ENCODE measurements at regions not wholly inside any gene's neighbourhood (a gene's known extent, or its start where the extent isn't known, plus 50 kb on each side); places are given as distances from the start of the nearest gene placed in this dataset.
A peak's percentile ranks its signal among the peaks of the same experiment; 100 is the strongest.
"Not testable (repeated sequence)": the region's sequence is repeated elsewhere in the genome, so short reads cannot be mapped to it uniquely, and the experiment has no call there.

DNA sequence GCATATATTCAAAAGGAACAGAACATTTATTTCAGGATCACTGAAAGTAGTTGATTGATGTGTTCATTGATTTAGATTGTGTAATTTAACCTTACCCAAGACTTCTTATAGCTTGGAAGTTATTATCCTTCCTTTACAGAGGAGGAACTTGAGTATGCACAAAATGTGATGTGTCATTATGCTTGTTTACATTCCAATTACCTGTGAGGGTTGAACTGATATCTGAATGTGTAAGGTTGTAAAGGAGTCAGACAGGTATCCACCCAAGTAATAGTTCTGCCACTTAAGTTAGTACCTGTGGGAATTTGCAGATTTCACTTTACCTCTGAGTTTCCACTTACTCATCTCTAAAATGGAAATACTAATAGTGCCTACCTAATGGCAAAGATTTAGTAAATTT is 668.2 kb downstream of the DOK5 start:
- DNase-seq (ENCODE audit: low read depth) (peak; percentile 85), FAIRE-seq (no peak)
- Histone ChIP-seq H3K4me3 (ENCODE audit: low read depth, low read length) (no peak overlapping the region), H3K36me3 (ENCODE audit: control insufficient read depth, insufficient read depth, low read length) (no peaks in the 10 kb centered on the region), H3K27me3 (ENCODE audit: control insufficient read depth, insufficient read depth, low read length) (no peaks in the 10 kb centered on the region)
- TF ChIP-seq, protein P1, sequence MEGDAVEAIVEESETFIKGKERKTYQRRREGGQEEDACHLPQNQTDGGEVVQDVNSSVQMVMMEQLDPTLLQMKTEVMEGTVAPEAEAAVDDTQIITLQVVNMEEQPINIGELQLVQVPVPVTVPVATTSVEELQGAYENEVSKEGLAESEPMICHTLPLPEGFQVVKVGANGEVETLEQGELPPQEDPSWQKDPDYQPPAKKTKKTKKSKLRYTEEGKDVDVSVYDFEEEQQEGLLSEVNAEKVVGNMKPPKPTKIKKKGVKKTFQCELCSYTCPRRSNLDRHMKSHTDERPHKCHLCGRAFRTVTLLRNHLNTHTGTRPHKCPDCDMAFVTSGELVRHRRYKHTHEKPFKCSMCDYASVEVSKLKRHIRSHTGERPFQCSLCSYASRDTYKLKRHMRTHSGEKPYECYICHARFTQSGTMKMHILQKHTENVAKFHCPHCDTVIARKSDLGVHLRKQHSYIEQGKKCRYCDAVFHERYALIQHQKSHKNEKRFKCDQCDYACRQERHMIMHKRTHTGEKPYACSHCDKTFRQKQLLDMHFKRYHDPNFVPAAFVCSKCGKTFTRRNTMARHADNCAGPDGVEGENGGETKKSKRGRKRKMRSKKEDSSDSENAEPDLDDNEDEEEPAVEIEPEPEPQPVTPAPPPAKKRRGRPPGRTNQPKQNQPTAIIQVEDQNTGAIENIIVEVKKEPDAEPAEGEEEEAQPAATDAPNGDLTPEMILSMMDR (IDR thresholded peaks at IDR 0.05; ENCODE audit: insufficient read depth, low read length, severe bottlenecking) = no peak

DNA sequence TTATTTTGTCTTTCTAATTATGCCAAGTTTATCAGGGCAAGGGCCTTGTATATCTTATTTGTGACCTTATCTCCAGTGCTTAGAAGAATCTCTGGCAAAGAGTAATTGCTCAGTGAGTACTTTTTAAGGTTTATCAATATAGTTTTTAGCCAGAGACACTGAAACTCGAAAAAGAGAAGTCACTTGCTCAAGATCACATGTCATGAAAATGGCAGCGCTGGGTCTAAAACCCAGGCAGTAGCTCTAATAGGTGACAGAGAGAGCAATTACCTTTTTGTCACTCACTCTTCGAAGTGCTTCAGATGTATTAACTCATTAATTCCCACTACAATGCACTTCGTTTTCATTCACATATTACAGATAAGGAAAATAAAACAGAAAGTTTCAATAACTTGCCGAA is 667.5 kb downstream of the DOK5 start:
- Histone ChIP-seq H3K4me3 (ENCODE audit: low read depth, low read length) (no peak overlapping the region), H3K36me3 (ENCODE audit: control insufficient read depth, insufficient read depth, low read length) (no peaks in the 10 kb centered on the region), H3K27me3 (ENCODE audit: control insufficient read depth, insufficient read depth, low read length) (no peaks in the 10 kb centered on the region)
- TF ChIP-seq, protein P1 (IDR thresholded peaks at IDR 0.05; ENCODE audit: insufficient read depth, low read length, severe bottlenecking) = no peak
- no peak for FAIRE-seq
- DNase-seq (ENCODE audit: low read depth) = no peak

DNA sequence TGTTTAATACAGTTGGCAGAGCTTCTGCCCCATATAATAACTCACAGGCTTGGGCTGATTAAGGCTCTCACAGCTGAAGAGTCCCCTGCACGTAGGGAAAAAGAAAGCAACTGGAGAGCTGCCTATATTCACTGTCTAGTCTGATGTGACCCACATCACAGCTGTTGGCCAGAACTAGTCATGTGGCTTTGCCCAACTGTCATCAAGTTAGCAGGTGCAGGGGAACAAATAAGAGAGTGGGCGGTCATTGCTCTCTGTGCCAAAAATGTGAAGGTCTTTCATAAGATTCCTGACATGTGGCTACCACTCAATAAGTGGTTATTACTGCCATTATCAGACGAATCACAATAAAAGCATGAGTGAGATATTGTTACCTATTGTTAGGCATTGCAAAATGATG is 665.2 kb downstream of the DOK5 start:
- no peaks in the 10 kb centered on the region for H3K27me3 ChIP-seq (ENCODE audit: control insufficient read depth, insufficient read depth, low read length)
- FAIRE-seq (no peak), DNase-seq (ENCODE audit: low read depth) (no peak)
- TF ChIP-seq, protein P1 (IDR thresholded peaks at IDR 0.05; ENCODE audit: insufficient read depth, low read length, severe bottlenecking) = no peak
- no peak overlapping the region for H3K4me3 ChIP-seq (ENCODE audit: low read depth, low read length)
- H3K36me3 ChIP-seq (ENCODE audit: control insufficient read depth, insufficient read depth, low read length) = no peaks in the 10 kb centered on the region

DNA sequence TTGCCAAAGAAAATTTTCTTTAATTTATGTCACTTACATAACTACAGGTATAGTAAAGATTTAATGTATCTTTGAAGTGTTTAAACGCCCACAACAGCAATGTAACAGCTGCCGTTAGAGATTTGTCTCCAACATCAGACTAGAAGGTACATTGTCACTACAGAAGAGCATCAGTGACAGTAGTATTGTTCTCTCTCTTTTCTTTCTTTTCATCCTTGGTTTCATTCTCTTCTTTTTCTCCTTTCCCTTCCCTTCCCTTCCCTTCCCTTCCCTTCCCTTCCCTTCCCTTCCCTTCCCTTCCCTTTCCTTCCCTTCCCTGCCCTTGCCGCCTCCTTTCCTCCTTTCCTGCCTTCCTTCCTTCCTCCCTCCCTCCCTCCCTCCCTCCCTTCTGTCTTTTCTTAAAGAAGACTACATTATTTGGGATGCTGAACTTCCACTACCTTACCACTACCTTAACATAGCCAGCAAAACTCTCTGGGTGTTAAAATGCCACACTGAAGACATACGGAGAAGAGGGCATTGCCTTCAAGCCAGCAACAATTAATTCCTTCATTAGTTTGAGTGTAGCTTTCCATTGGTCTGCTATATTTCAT is 663.9 kb downstream of the DOK5 start:
- Histone ChIP-seq H3K4me3 (ENCODE audit: low read depth, low read length) (no peak overlapping the region), H3K27me3 (ENCODE audit: control insufficient read depth, insufficient read depth, low read length) (no peaks in the 10 kb centered on the region), H3K36me3 (ENCODE audit: control insufficient read depth, insufficient read depth, low read length) (no peaks in the 10 kb centered on the region)
- DNase-seq (ENCODE audit: low read depth) (no peak), FAIRE-seq (no peak)
- TF ChIP-seq, protein P1 (IDR thresholded peaks at IDR 0.05; ENCODE audit: insufficient read depth, low read length, severe bottlenecking) = no peak

DNA sequence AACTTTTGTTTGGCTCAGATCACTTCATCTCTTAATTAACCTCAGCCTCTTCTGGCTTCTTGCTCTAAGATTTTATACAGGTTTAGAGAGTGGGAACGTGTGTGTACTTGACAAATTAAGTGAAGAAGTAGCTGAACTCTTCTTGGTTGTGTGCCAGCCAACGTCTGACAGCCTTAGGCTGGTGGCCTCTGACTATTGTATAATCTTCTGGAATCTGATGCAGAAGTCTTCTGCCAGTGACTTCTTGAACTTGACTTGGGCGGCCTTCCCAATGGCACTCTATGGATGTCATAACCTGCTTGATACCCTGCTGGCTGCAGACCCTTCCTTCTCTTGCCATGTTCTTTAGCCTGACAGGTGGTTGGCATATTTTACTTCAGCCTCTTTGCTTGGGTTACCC is 660.5 kb downstream of the DOK5 start:
- Histone ChIP-seq H3K4me3 (ENCODE audit: low read depth, low read length) (no peak overlapping the region), H3K27me3 (ENCODE audit: control insufficient read depth, insufficient read depth, low read length) (no peaks in the 10 kb centered on the region), H3K36me3 (ENCODE audit: control insufficient read depth, insufficient read depth, low read length) (no peaks in the 10 kb centered on the region)
- FAIRE-seq (no peak), DNase-seq (ENCODE audit: low read depth) (peak; percentile 22)
- TF ChIP-seq, protein P1 (IDR thresholded peaks at IDR 0.05; ENCODE audit: insufficient read depth, low read length, severe bottlenecking) = no peak

DNA sequence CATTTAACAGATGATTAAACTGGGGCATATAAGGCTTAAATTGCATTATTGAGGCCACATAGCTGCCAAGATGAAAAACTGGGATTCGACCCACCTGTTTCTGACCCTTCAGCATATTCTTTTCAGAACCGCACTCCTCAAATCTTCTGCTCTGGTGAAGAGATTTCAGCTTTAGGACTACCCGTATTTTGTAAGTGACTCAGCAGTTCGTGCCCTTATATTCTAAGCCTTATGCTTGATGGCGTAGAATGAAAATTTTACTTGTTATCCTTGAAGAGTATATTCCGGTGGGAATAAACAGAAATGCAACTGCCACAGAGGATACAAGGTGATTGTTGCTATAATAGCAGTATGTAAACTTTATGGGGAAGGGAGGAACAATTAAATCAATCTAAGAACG is 657.1 kb downstream of the DOK5 start:
- Histone ChIP-seq H3K27me3 (ENCODE audit: control insufficient read depth, insufficient read depth, low read length) (no peaks in the 10 kb centered on the region), H3K36me3 (ENCODE audit: control insufficient read depth, insufficient read depth, low read length) (no peaks in the 10 kb centered on the region), H3K4me3 (ENCODE audit: low read depth, low read length) (no peak overlapping the region)
- FAIRE-seq (no peak), DNase-seq (ENCODE audit: low read depth) (no peak)
- TF ChIP-seq, protein P1 (IDR thresholded peaks at IDR 0.05; ENCODE audit: insufficient read depth, low read length, severe bottlenecking) = no peak

DNA sequence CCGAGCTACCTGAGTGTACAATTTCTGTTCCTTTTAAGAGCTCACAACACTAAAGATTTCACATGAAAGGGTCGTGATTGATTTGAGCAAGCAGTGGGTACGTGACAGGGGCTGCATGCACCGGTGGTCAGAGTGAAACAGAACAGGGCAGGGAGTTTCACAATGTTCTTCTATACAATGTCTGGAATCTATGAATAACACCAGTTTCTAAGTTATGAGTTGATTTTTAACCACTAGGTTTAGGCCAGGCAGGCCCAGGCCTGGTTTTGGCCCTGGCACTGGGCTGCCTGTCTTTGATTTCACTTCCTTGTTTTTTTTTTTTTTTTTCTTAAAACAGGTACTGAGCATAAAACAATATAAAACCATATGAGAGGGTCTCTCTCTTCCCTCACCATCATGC is 642.2 kb downstream of the DOK5 start:
- DNase-seq (ENCODE audit: low read depth) = peak; percentile 68
- H3K27me3 ChIP-seq (ENCODE audit: control insufficient read depth, insufficient read depth, low read length); FAIRE-seq; H3K4me3 ChIP-seq (ENCODE audit: low read depth, low read length); H3K36me3 ChIP-seq (ENCODE audit: control insufficient read depth, insufficient read depth, low read length): not testable (repeated sequence)

Data from bronchial epithelial cell (primary cell).